HAP-1 (cell line): ENCODE measurements at regions not wholly inside any gene's neighbourhood (a gene's known extent, or its start where the extent isn't known, plus 50 kb on each side); places are given as distances from the start of the nearest gene placed in this dataset.

Source experiments
- DNase-seq, 2 experiments: peaks; one replicate each; pipeline ENCODE4 v3.0.0-alpha.2; 2016 to 2020; ENCODE audit warnings: low spot score in 2 of 2
- H3K27me3 ChIP-seq: fragments of 250-450 bp; sonication (Bioruptor Pico); 2 replicates; pipeline ENCODE4 v1.5.1; 2020; ENCODE audit warnings: low read depth, mild to moderate bottlenecking, moderate library complexity
- H3K36me3 ChIP-seq: fragments of 250-450 bp; sonication (Bioruptor Pico); replicated peaks from 2 replicates; pipeline ENCODE4 v1.5.1; 2020; ENCODE audit warnings: mild to moderate bottlenecking
- H3K4me1 ChIP-seq: fragments of 250-450 bp; sonication (Bioruptor Pico); 2 replicates; pipeline ENCODE4 v1.5.1; 2020; ENCODE audit warnings: mild to moderate bottlenecking
- H3K4me3 ChIP-seq: fragments of 250-450 bp; sonication (Bioruptor Pico); 2 replicates; pipeline ENCODE4 v1.5.1; 2020; ENCODE audit warnings: mild to moderate bottlenecking, moderate library complexity
- H3K9me3 ChIP-seq: fragments of 250-450 bp; sonication (Bioruptor Pico); 2 replicates; pipeline ENCODE4 v1.5.1; 2020; ENCODE audit warnings: mild to moderate bottlenecking, moderate library complexity
- in situ Hi-C: fragments of 300-500 bp; cut with MboI; formaldehyde crosslinking; loops from 3 replicates; pipeline ENCODE4 v1.14.3; 2020; ENCODE audit warnings: low sequenced_read_pairs, inconsistent platforms, mixed read lengths

GRCh38 chr7:26609532-26609931 lies 254.9 kb downstream of the SKAP2 start:
- no peak for DNase-seq
- in situ Hi-C loops, result no loop called here
- Histone ChIP-seq H3K4me3 (no peak overlapping the region), H3K9me3 (no peaks in the 10 kb centered on the region), H3K27me3 (peaks cover 21% of the 10 kb centered on the region; the same call in 1 of the 2 replicates), H3K36me3 (no peaks in the 10 kb centered on the region), H3K4me1 (no peaks in the 10 kb centered on the region)

- no peaks in the 10 kb centered on the region for H3K36me3 ChIP-seq
- no peak for DNase-seq
- in situ Hi-C loops, result no loop called here
- H3K27me3 ChIP-seq, result 0 out of 2 replicates have a peak, but pooled peaks cover 2% of the 10 kb centered on the region
- no peaks in the 10 kb centered on the region for H3K4me1 ChIP-seq
- no peak overlapping the region for H3K4me3 ChIP-seq
- no peaks in the 10 kb centered on the region for H3K9me3 ChIP-seq
Measured at GRCh38 chr7:26612742-26613141, 251.6 kb downstream of the SKAP2 start.

- no peak for DNase-seq
- Histone ChIP-seq H3K9me3 (no peaks in the 10 kb centered on the region), H3K36me3 (no peaks in the 10 kb centered on the region), H3K27me3 (no peaks in the 10 kb centered on the region), H3K4me3 (no peak overlapping the region), H3K4me1 (no peaks in the 10 kb centered on the region)
- in situ Hi-C loops, result no loop called here
Measured at GRCh38 chr7:26614503-26614902, 249.9 kb downstream of the SKAP2 start.

GRCh38 chr7:26616235-26616634 lies 248.2 kb downstream of the SKAP2 start:
- Histone ChIP-seq H3K36me3 (no peaks in the 10 kb centered on the region), H3K4me3 (no peak overlapping the region), H3K9me3 (no peaks in the 10 kb centered on the region), H3K4me1 (no peaks in the 10 kb centered on the region), H3K27me3 (no peaks in the 10 kb centered on the region)
- in situ Hi-C loops, result no loop called here
- DNase-seq, result no peak

GRCh38 chr7:26617066-26617465 lies 247.3 kb downstream of the SKAP2 start:
- DNase-seq, result no peak
- in situ Hi-C loops, result no loop called here
- Histone ChIP-seq H3K9me3 (no peaks in the 10 kb centered on the region), H3K27me3 (no peaks in the 10 kb centered on the region), H3K4me1 (no peaks in the 10 kb centered on the region), H3K4me3 (no peak overlapping the region), H3K36me3 (no peaks in the 10 kb centered on the region)
